ENCODE measurements at regions not wholly inside any gene's neighbourhood (a gene's known extent, or its start where the extent isn't known, plus 50 kb on each side); places are given as distances from the start of the nearest gene placed in this dataset.

GRCh38 chr20:39658662-39659409 lies 696.7 kb downstream of the DHX35 start:
- no peak for DNase-seq

GRCh38 chr20:39654171-39654570 lies 692.0 kb downstream of the DHX35 start:
- no peak for DNase-seq

GRCh38 chr20:39651645-39652325 lies 689.6 kb downstream of the DHX35 start:
- no peak for DNase-seq

GRCh38 chr20:39646874-39647413 lies 684.8 kb downstream of the DHX35 start:
- no peak for DNase-seq

- DNase-seq = no peak
These were observed 683.0 kb downstream of the DHX35 start for GRCh38 chr20:39645131-39645530.

GRCh38 chr20:39643292-39643691 lies 681.1 kb downstream of the DHX35 start:
- no peak for DNase-seq

GRCh38 chr20:39641423-39641822 lies 679.3 kb downstream of the DHX35 start:
- DNase-seq = no peak

- DNase-seq = no peak
These were observed 678.0 kb downstream of the DHX35 start for GRCh38 chr20:39640147-39640546.

GRCh38 chr20:39638731-39639130 lies 676.6 kb downstream of the DHX35 start:
- no peak for DNase-seq

GRCh38 chr20:39633689-39634088 lies 671.5 kb downstream of the DHX35 start:
- no peak for DNase-seq

- DNase-seq = no peak
These were observed 670.6 kb downstream of the DHX35 start for GRCh38 chr20:39632757-39633156.

GRCh38 chr20:39632176-39632575 lies 670.0 kb downstream of the DHX35 start:
- DNase-seq = no peak

GRCh38 chr20:39631557-39631956 lies 669.4 kb downstream of the DHX35 start:
- no peak for DNase-seq

- DNase-seq = no peak
These were observed 668.2 kb downstream of the DHX35 start for GRCh38 chr20:39630215-39630908.

GRCh38 chr20:39627765-39628164 lies 665.6 kb downstream of the DHX35 start:
- no peak for DNase-seq

- DNase-seq = no peak
These were observed 662.2 kb downstream of the DHX35 start for GRCh38 chr20:39624316-39624715.

- DNase-seq = no peak
These were observed 661.6 kb downstream of the DHX35 start for GRCh38 chr20:39623584-39624234.

GRCh38 chr20:39619271-39619785 lies 657.2 kb downstream of the DHX35 start:
- DNase-seq = no peak

- DNase-seq = no peak
These were observed 649.8 kb downstream of the DHX35 start for GRCh38 chr20:39611901-39612300.

GRCh38 chr20:39607141-39607540 lies 645.0 kb downstream of the DHX35 start:
- no peak for DNase-seq

GRCh38 chr20:39605908-39606307 lies 643.8 kb downstream of the DHX35 start:
- DNase-seq = no peak

GRCh38 chr20:39605361-39605760 lies 643.2 kb downstream of the DHX35 start:
- DNase-seq = no peak

GRCh38 chr20:39603219-39603618 lies 641.1 kb downstream of the DHX35 start:
- no peak for DNase-seq
